ENCODE measurements at regions not wholly inside any gene's neighbourhood (a gene's known extent, or its start where the extent isn't known, plus 50 kb on each side); places are given as distances from the start of the nearest gene placed in this dataset.
"Not testable (repeated sequence)": the region's sequence is repeated elsewhere in the genome, so short reads cannot be mapped to it uniquely, and the experiment has no call there.

DNA sequence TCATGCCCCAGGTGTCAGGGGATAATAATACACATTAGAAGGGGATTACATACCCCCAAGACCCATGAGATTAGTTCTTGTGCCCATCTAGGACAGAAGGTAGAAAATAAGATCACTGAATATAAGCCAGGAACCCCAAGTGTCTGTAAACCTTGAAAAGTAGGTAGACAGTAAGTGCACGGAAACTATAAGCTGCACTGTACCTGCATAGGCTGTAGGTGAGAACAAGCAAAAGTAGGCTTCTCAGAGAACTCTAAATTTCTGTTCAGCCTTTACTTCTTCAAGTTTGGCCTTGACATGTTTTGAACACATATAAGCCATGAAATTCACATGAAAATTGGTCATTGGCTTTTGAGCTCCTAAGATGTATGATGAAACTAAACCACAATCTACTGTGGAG is 113.0 kb upstream of the FSIP2 start:
- no peak for FAIRE-seq
- no peak for DNase-seq (ENCODE audit: insufficient read length, low spot score)

DNA sequence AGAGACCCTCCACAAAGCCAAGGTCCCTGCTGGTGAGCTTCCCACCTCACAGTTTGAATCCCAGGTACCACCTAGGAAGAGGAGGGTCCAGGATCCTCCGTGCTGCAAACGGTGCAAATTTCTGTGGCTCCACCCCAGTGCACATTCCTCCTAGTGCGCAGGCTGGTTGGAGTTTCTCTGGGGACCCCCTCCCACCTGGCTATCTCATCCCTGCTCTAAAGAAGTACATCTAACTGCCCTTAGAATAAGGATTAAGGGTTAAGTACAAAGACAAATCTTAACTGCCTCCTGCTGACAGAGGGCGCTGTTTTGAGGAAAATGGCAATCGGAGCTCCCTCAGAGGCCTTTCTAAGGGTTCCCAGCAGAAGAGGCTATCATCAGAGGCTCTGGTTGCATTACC is 109.6 kb upstream of the FSIP2 start:
- no peak for DNase-seq (ENCODE audit: insufficient read length, low spot score)
- FAIRE-seq, result no peak

DNA sequence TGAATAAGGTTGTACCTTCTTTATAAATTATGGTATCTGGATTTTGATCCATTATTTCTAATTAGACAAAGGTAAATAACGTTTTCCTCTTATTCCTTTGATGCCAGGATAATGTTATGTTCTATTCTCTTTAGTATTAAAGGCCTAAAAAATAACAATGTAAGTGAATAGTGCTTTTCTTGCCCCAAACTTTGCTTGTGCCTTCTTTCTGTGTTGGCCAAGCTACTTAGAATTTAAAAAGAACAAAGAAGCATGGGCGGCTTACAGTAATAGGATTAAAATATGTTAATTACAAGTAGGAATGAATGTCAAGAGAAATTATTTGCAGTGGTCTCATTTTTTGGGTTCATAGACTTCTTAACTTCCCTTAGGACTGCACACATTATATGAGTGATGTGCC is 105.0 kb upstream of the FSIP2 start:
- DNase-seq (ENCODE audit: insufficient read length, low spot score) (no peak), FAIRE-seq (no peak)

DNA sequence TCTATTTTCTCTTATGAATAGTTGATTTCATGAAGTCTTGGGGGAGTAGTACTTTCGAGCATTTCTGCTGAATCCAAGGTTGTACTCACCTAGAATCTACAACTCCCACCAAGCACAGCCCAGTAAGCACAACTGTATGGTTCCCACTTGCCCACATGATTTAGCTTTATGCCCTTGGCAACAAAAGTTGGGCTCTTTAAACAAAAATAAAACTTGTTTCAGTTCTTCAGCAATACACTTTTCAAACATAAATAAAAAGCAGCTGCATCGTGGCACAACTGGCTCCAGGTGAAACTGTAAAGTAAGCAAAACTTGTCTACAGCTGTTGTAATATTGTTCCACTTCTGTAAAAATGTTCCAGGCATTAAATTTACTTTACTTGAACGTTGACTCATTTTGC is 99.8 kb upstream of the FSIP2 start:
- FAIRE-seq, result no peak
- no peak for DNase-seq (ENCODE audit: insufficient read length, low spot score)

GRCh38 chr2:185640588-185640987 is 98.0 kb upstream of the FSIP2 start:
- no peak for DNase-seq (ENCODE audit: insufficient read length, low spot score)
- FAIRE-seq, result no peak

GRCh38 chr2:185643434-185643833 is 95.2 kb upstream of the FSIP2 start:
- no peak for FAIRE-seq
- DNase-seq (ENCODE audit: insufficient read length, low spot score), result no peak

DNA sequence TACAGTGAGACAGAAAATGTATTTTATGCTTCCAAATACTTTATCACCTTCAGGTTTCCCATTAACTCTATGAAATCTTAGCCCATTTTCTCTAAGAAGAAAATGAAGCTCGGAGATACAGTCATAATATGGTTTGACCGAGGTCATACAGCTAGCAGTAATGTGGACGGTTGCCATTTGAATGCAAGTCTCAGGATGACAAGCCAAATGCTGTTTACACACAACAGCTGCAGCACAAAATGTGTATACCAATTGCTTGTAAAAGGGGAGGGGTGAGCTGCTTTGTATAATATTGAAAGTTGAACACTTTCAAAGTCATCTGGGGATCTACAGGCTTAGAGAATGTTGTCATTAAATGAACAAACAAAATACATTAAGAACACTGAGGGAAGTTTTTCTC is 93.8 kb upstream of the FSIP2 start:
- DNase-seq (ENCODE audit: insufficient read length, low spot score) (no peak), FAIRE-seq (no peak)

GRCh38 chr2:185645529-185645928 is 93.1 kb upstream of the FSIP2 start:
- FAIRE-seq (no peak), DNase-seq (ENCODE audit: insufficient read length, low spot score) (no peak)

DNA sequence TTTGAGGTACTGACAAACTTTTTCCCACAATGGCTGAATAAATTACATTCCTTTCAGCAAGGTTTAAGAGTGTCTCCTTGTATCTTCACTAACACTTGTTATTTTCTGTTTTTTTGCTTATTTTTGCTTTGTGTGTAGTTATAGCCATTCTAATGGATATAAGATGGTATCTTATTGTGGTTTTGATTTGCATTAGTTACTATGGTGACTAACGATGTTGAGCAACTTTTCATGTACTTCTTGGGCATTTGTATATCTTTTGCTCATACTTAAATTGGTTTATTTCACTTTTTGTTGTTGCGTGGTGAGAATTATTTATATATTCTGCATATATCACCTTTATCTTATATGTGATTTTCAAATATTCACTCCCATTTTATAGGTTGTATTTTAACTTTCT is 79.9 kb upstream of the FSIP2 start:
- no peak for DNase-seq (ENCODE audit: insufficient read length, low spot score)
- no peak for FAIRE-seq

DNA sequence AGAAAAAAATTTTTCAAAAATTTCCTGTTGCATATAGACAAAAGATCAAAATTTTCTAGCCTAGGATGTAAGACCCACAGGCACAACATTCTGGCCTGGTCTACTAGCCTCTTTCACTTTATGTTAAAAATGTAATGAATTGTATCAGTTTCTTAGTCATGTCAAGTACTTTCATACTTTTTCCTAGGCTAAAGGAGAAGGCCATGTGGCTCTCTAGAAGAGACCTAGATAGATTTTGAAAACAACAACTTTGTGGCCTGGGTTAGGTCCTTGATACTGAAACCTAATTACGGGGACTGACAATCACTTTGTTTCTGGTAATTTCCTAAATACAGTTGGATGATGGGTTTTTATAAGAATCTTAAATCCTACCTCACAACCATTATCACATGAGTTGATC is 74.8 kb upstream of the FSIP2 start:
- no peak for DNase-seq (ENCODE audit: insufficient read length, low spot score)
- no peak for FAIRE-seq

- FAIRE-seq, result no peak
- DNase-seq (ENCODE audit: insufficient read length, low spot score), result no peak
These were observed 74.2 kb upstream of the FSIP2 start for GRCh38 chr2:185664384-185664783.

- no peak for DNase-seq (ENCODE audit: insufficient read length, low spot score)
- no peak for FAIRE-seq
These were observed 73.3 kb upstream of the FSIP2 start for GRCh38 chr2:185665251-185665814.

- FAIRE-seq (no peak), DNase-seq (ENCODE audit: insufficient read length, low spot score) (no peak)
These were observed 71.2 kb upstream of the FSIP2 start for GRCh38 chr2:185667452-185667851.

GRCh38 chr2:185668710-185669109 is 69.9 kb upstream of the FSIP2 start:
- FAIRE-seq (no peak), DNase-seq (ENCODE audit: insufficient read length, low spot score) (no peak)

GRCh38 chr2:185674232-185674631 is 64.4 kb upstream of the FSIP2 start:
- no peak for FAIRE-seq
- DNase-seq (ENCODE audit: insufficient read length, low spot score), result no peak

DNA sequence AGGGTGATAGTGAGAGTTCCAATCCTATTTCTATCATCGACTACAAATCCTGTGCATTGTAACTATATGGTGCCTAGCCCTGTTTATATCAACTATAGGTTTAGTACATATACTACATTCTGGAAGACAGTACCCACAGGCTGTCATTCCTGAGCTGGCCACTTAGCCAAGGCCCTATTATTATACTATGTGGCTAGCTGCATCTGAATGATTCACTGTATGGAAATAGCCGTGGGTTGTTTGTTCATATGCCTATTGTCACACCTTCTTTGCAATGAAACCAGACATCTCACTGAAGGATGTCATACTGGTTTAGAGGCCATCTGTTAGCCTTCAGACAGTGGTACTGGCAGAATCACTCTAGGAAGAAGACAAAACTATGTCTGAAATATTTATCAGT is 62.3 kb upstream of the FSIP2 start:
- DNase-seq (ENCODE audit: insufficient read length, low spot score) (no peak), FAIRE-seq (no peak)

- not testable (repeated sequence) for DNase-seq (ENCODE audit: insufficient read length, low spot score); FAIRE-seq
These were observed 51.6 kb upstream of the FSIP2 start for GRCh38 chr2:185687001-185687400.

- FAIRE-seq, result no peak
- DNase-seq (ENCODE audit: insufficient read length, low spot score), result no peak
These were observed 50.6 kb upstream of the FSIP2 start for GRCh38 chr2:185687967-185688366.
